ENCODE measurements at regions not wholly inside any gene's neighbourhood (a gene's known extent, or its start where the extent isn't known, plus 50 kb on each side); places are given as distances from the start of the nearest gene placed in this dataset.

DNA sequence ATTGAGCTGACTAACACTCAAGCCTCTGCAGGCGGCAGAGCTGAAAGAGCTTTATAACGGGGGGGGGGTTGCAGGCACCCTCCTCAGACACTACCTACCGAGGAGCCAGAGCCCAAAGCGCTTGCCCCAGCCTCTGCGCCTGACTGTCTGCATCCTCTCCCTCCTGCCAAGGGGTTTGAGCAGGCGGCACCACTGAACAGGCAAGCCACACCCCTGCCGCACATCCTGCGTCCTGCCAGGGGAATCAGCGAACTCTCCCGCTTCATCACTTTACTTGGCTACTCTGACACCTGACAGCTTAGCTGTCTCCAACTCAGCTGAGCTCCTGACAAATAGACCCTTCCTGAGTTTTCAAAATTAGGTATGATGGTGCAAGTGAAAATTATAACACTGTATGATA lies 432.6 kb upstream of the ANKRD30A start:
- DNase-seq (ENCODE audit: low read depth) = no peak
- TF ChIP-seq POLR2A (IDR thresholded peaks at IDR 0.05; ENCODE audit: extremely low read depth, insufficient read length) (no peak), MYC (IDR thresholded peaks at IDR 0.05; ENCODE audit: low read depth, low read length) (no peak)
- TF ChIP-seq, protein P1, sequence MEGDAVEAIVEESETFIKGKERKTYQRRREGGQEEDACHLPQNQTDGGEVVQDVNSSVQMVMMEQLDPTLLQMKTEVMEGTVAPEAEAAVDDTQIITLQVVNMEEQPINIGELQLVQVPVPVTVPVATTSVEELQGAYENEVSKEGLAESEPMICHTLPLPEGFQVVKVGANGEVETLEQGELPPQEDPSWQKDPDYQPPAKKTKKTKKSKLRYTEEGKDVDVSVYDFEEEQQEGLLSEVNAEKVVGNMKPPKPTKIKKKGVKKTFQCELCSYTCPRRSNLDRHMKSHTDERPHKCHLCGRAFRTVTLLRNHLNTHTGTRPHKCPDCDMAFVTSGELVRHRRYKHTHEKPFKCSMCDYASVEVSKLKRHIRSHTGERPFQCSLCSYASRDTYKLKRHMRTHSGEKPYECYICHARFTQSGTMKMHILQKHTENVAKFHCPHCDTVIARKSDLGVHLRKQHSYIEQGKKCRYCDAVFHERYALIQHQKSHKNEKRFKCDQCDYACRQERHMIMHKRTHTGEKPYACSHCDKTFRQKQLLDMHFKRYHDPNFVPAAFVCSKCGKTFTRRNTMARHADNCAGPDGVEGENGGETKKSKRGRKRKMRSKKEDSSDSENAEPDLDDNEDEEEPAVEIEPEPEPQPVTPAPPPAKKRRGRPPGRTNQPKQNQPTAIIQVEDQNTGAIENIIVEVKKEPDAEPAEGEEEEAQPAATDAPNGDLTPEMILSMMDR (IDR thresholded peaks at IDR 0.05; ENCODE audit: low read depth, low read length) = no peak
- TF ChIP-seq, protein P2, sequence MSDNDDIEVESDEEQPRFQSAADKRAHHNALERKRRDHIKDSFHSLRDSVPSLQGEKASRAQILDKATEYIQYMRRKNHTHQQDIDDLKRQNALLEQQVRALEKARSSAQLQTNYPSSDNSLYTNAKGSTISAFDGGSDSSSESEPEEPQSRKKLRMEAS (IDR thresholded peaks at IDR 0.05; ENCODE audit: low read depth, low read length) = no peak
- no peak overlapping the region for H3K4me3 ChIP-seq (ENCODE audit: low read depth, low read length)

DNA sequence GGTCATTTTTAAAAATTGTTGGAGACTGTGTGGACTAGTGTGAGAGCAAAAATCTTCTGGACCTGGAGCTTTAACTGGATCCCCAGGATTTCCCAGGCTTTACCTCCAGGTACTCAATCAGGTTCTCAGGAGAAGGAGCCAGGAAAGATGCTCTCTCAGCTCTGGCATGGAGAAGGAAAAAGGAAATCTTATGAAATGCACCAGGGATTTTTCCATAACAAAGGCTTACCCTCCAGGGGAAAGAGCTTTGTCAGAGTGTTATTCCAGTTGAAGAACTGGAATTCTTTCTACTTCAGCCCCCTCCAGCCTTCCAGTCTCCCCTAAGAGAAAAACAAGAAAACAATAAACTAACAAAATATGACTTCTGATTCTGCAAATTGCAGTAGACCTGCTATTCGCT lies 436.7 kb upstream of the ANKRD30A start:
- TF ChIP-seq POLR2A (IDR thresholded peaks at IDR 0.05; ENCODE audit: extremely low read depth, insufficient read length) (no peak), MYC (IDR thresholded peaks at IDR 0.05; ENCODE audit: low read depth, low read length) (no peak)
- TF ChIP-seq, protein P1 (IDR thresholded peaks at IDR 0.05; ENCODE audit: low read depth, low read length) = no peak
- TF ChIP-seq, protein P2 (IDR thresholded peaks at IDR 0.05; ENCODE audit: low read depth, low read length) = no peak
- no peak for DNase-seq (ENCODE audit: low read depth)
- no peak overlapping the region for H3K4me3 ChIP-seq (ENCODE audit: low read depth, low read length)

DNA sequence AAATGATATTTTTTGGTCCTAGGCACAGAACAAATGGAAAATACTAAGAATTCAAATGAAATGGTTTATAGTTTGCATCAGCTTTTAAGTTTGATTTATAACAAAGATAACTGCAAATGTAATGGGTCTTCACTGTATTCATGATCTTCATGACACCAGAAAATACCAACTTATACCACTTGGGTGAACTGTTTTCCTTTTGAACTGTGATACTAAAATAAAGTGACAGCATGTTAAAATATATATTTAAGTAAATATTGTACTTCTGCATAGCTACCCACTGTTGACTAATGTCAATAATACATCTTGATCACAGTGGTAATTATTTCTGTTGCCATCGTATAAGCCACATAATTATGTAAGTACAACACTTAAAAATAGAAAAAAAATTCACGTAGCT lies 442.0 kb upstream of the ANKRD30A start:
- no peak overlapping the region for H3K4me3 ChIP-seq (ENCODE audit: low read depth, low read length)
- TF ChIP-seq, protein P2 (IDR thresholded peaks at IDR 0.05; ENCODE audit: low read depth, low read length) = no peak
- TF ChIP-seq, protein P1 (IDR thresholded peaks at IDR 0.05; ENCODE audit: low read depth, low read length) = no peak
- TF ChIP-seq MYC (IDR thresholded peaks at IDR 0.05; ENCODE audit: low read depth, low read length) (no peak), POLR2A (IDR thresholded peaks at IDR 0.05; ENCODE audit: extremely low read depth, insufficient read length) (no peak)
- DNase-seq (ENCODE audit: low read depth) = no peak

DNA sequence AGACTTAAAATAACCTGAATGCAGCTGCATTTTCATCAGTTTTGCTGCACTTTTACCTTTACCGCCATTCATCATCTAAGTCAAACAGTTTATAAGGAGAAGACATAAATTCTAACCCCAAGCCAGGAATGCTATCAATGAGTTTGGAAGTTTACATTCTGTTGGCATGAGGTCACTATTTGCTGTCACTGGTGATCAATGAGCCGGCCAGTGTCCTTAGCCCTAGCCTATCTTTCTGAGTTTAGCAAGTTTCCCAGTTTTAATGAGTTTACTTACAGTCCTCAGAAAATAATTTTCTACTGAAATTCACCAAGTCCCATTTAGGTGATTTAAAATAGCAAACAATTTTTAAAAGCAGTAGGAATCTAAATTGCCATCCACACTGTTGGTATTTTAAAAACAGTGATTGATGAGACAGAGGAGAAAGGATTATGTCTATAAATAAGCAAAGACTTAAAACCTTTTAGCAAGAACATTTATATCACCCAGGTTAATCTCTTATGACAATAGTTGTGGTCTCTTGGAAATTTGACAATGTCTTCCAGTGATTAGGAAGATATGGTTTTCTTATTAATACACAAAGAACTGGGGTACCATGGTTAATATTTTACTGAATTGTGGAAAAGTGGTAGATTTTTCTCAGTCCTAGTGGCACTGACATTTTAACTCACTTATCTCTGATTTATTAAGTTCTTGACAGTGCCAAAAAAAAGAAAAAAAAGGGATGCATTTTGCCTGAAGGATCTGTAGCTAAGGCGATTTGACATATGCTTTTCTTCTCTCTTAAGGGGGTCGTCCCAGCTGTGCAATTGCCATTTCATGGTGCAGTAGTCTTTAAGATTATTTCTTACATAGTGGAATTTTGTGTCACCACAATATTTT lies 443.4 kb upstream of the ANKRD30A start:
- TF ChIP-seq MYC (IDR thresholded peaks at IDR 0.05; ENCODE audit: low read depth, low read length) = no peak
- no peak for TF ChIP-seq POLR2A (IDR thresholded peaks at IDR 0.05; ENCODE audit: extremely low read depth, insufficient read length)
- TF ChIP-seq, protein P2 (IDR thresholded peaks at IDR 0.05; ENCODE audit: low read depth, low read length) = no peak
- TF ChIP-seq, protein P1 (IDR thresholded peaks at IDR 0.05; ENCODE audit: low read depth, low read length) = no peak
- no peak for DNase-seq (ENCODE audit: low read depth)
- no peak overlapping the region for H3K4me3 ChIP-seq (ENCODE audit: low read depth, low read length)

DNA sequence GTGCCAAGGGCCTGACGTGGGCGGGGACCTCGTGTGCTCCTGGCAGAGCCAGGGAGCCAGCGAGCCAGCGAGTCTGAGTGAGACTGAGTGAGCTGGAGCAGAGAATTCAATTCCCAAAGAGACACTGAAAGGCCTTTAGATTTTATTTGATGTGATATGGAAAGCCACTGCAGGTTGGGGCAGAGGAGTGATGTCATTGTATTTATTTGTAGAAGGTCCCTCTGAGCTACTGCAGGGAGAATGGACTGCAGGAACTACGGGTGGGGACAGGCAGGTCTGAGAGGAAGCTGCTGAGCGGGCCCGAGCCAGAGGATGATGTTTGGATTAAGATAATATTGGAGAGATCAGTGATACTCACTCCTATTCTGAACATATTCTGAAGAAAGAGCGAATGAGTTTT lies 445.8 kb upstream of the ANKRD30A start:
- TF ChIP-seq, protein P2 (IDR thresholded peaks at IDR 0.05; ENCODE audit: low read depth, low read length) = no peak
- TF ChIP-seq POLR2A (IDR thresholded peaks at IDR 0.05; ENCODE audit: extremely low read depth, insufficient read length) (no peak), MYC (IDR thresholded peaks at IDR 0.05; ENCODE audit: low read depth, low read length) (no peak)
- TF ChIP-seq, protein P1 (IDR thresholded peaks at IDR 0.05; ENCODE audit: low read depth, low read length) = no peak
- H3K4me3 ChIP-seq (ENCODE audit: low read depth, low read length) = no peak overlapping the region
- no peak for DNase-seq (ENCODE audit: low read depth)
